ENCODE measurements at regions not wholly inside any gene's neighbourhood (a gene's known extent, or its start where the extent isn't known, plus 50 kb on each side); places are given as distances from the start of the nearest gene placed in this dataset.

DNA sequence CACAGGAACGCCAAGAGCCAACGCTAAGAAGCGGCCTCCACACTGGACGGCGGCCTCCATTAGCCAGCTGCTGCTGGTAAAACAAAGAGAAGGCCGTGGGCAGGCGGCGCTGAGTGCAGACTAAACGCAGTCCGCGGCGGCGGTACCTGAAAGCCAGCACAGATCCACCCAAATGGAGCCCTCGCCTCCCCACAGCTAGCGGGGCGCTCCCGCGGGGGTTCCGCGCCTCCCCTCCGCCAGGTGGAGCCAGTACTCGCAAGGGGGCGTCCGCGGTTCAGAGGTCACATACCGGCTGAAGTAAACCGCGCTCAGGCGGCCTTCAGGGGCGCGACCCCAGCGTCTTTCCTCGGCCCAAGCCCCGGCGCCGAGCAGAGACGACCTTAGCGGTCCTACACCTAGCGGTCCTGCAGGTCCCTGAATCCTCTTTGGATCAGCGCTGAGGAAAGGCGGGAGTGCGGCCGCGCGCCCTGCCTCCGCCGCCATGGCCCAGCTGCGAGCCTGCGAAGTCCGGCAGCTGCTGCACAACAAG lies 293.1 kb upstream of the ERBB4 start:
- no peaks in the 10 kb centered on the region for H3K4me1 ChIP-seq
- H3K9me3 ChIP-seq = peaks cover 0 to 22% (median 0%) of the 10 kb centered on the region in 3 donors
- ATAC-seq = peak; percentile 19
- H3K4me3 ChIP-seq = no peak overlapping the region
- no peaks in the 10 kb centered on the region for H3K36me3 ChIP-seq
- no CpG with 5 or more reads among the region's 50 CpGs for WGBS, 2 donors (ENCODE audit: low coverage in 1 of 2)
- H3K27me3 ChIP-seq = peaks cover 9% of the 10 kb centered on the region
- TF ChIP-seq EP300 (IDR thresholded peaks at IDR 0.05) (no peak), POLR2AphosphoS5 (IDR thresholded peaks at IDR 0.05) (no peak), POLR2A (IDR thresholded peaks at IDR 0.05) (no peak)
- TF ChIP-seq, protein P1, sequence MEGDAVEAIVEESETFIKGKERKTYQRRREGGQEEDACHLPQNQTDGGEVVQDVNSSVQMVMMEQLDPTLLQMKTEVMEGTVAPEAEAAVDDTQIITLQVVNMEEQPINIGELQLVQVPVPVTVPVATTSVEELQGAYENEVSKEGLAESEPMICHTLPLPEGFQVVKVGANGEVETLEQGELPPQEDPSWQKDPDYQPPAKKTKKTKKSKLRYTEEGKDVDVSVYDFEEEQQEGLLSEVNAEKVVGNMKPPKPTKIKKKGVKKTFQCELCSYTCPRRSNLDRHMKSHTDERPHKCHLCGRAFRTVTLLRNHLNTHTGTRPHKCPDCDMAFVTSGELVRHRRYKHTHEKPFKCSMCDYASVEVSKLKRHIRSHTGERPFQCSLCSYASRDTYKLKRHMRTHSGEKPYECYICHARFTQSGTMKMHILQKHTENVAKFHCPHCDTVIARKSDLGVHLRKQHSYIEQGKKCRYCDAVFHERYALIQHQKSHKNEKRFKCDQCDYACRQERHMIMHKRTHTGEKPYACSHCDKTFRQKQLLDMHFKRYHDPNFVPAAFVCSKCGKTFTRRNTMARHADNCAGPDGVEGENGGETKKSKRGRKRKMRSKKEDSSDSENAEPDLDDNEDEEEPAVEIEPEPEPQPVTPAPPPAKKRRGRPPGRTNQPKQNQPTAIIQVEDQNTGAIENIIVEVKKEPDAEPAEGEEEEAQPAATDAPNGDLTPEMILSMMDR (IDR thresholded peaks at IDR 0.05) = no peak
- H3K27ac ChIP-seq = no peak overlapping the region

DNA sequence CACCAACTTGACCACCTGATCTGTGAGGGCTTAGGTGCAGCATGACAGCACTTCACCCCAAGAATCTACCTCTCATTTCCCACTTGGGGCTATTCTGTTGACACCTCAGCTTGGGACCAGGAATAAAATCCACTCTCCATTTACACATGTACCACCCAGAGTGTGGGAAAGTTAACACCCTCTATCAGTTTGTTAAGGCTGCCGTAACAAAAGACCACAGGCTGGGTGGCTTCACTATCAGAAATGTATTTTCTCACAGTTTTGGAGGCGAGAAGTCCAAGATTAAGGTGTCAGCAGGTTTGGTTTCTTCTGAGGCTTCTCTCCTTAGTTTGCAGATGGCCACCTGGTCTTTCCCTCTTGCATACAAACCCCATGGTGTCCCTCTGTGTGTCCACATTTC lies 277.7 kb upstream of the ERBB4 start:
- TF ChIP-seq POLR2AphosphoS5 (IDR thresholded peaks at IDR 0.05) (no peak), POLR2A (IDR thresholded peaks at IDR 0.05) (no peak), EP300 (IDR thresholded peaks at IDR 0.05) (no peak)
- H3K9me3 ChIP-seq = no peaks in the 10 kb centered on the region
- no peak overlapping the region for H3K27ac ChIP-seq
- no peak for ATAC-seq
- peaks cover 0 to 6% (median 0%) of the 10 kb centered on the region in 3 donors for H3K4me1 ChIP-seq
- no peaks in the 10 kb centered on the region for H3K36me3 ChIP-seq
- H3K27me3 ChIP-seq = no peaks in the 10 kb centered on the region
- 61 to 79% methylated on average over 2 of the region's 2 CpGs for WGBS, 2 donors (ENCODE audit: low coverage in 1 of 2)
- H3K4me3 ChIP-seq = no peak overlapping the region

DNA sequence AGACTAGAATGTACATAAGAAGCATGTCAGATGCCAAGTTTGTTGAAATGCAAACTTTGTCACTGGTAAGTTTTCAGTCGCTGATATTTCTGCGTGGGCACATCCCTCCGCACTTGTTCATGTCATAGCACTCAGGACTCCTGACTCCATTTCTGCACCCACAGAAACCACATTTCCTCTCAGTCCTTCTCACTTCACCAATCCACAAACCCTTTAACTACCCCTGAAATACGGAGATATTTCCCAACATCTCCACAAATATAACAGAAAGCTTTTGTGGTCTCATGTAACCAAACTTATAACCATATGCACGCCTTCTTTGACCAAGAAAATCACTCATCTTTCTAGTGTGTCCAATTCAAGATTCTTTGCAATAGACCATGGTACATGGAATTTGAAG lies 276.9 kb upstream of the ERBB4 start:
- no peak for ATAC-seq
- H3K4me1 ChIP-seq = peaks cover 0 to 6% (median 0%) of the 10 kb centered on the region in 3 donors
- whole genome bisulfite sequencing, 2 donors (ENCODE audit: low coverage in 1 of 2) = 73 to 77% methylated on average over 4 to 5 of the region's 5 CpGs
- no peak overlapping the region for H3K4me3 ChIP-seq
- TF ChIP-seq POLR2AphosphoS5 (IDR thresholded peaks at IDR 0.05) = no peak
- TF ChIP-seq EP300 (IDR thresholded peaks at IDR 0.05) = no peak
- no peak for TF ChIP-seq POLR2A (IDR thresholded peaks at IDR 0.05)
- TF ChIP-seq, protein P1 (IDR thresholded peaks at IDR 0.05) = no peak
- no peaks in the 10 kb centered on the region for H3K27me3 ChIP-seq
- no peaks in the 10 kb centered on the region for H3K36me3 ChIP-seq
- no peak overlapping the region for H3K27ac ChIP-seq
- no peaks in the 10 kb centered on the region for H3K9me3 ChIP-seq

DNA sequence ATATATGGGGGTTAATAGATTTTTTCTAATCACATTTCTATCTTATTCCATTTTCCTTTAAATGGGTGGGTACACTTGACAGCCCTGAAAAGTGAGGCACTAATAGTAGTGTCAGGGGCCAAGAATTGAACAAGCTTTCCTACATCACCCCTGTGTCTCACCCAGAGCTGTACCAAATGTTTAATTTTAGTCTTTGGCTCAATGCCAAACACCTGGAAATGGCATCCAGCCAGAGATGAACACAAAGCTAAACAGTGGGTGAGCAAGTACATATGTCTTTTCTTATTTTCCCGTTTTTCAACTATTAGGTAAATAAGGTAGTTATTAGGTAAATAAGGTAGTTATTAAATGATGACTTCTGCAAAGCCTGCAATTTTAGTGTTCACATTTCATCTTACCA lies 276.3 kb upstream of the ERBB4 start:
- Histone ChIP-seq H3K27ac (no peak overlapping the region), H3K36me3 (no peaks in the 10 kb centered on the region), H3K9me3 (no peaks in the 10 kb centered on the region), H3K4me3 (no peak overlapping the region), H3K27me3 (no peaks in the 10 kb centered on the region), H3K4me1 (peaks cover 0 to 6% (median 0%) of the 10 kb centered on the region in 3 donors)
- WGBS, 2 donors (ENCODE audit: low coverage in 1 of 2) = 14 to 18% methylated on average over 1 of the region's 1 CpG
- no peak for ATAC-seq
- TF ChIP-seq, protein P1 (IDR thresholded peaks at IDR 0.05) = no peak
- TF ChIP-seq EP300 (IDR thresholded peaks at IDR 0.05) = no peak
- no peak for TF ChIP-seq POLR2A (IDR thresholded peaks at IDR 0.05)
- TF ChIP-seq POLR2AphosphoS5 (IDR thresholded peaks at IDR 0.05) = no peak

DNA sequence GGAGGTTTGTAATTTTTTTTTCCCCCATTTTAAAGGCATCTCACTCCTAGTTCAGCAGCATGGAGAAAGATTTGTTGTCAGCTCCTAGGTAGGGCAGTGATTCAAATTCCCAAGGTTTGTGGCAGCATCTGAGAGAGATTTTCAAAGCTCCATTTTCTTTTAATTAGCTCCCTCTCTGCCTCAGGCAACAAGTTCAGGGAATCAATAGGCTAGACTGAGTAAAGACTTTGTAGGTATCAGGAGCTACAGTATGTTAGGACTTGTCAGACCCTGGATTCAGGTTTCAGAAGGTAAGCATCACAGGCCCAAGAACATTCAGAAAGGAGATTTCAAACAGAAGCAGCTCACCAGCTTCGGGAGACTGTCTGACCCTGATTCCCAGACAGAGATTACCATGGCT lies 273.3 kb upstream of the ERBB4 start:
- Histone ChIP-seq H3K9me3 (no peaks in the 10 kb centered on the region), H3K27ac (no peak overlapping the region), H3K4me3 (no peak overlapping the region), H3K36me3 (no peaks in the 10 kb centered on the region), H3K4me1 (no peaks in the 10 kb centered on the region), H3K27me3 (no peaks in the 10 kb centered on the region)
- TF ChIP-seq, protein P1 (IDR thresholded peaks at IDR 0.05) = no peak
- TF ChIP-seq POLR2A (IDR thresholded peaks at IDR 0.05) (no peak), EP300 (IDR thresholded peaks at IDR 0.05) (no peak), POLR2AphosphoS5 (IDR thresholded peaks at IDR 0.05) (no peak)
- WGBS, 2 donors (ENCODE audit: low coverage in 1 of 2) = 60% methylated on average over 1 of the region's 1 CpG; no CpG with 5 or more reads in 1 of the 2 donors
- peak; percentile 25 for ATAC-seq

Measured in gastroesophageal sphincter (tissue), 4 donors.